OCI-LY1 (cell line): ENCODE measurements at regions not wholly inside any gene's neighbourhood (a gene's known extent, or its start where the extent isn't known, plus 50 kb on each side); places are given as distances from the start of the nearest gene placed in this dataset.

Experiments
- H2AFZ ChIP-seq: fragments of 200-600 bp; sonication (generic), shearing (Covaris generic); 2 replicates; pipeline ENCODE4 v1.6.0; 2014; ENCODE audit warnings: antibody characterized with exemption, mild to moderate bottlenecking, low read length
- H3F3A ChIP-seq: fragments of 200-600 bp; sonication (generic), shearing (Covaris generic); 2 replicates; pipeline ENCODE4 v1.6.0; 2014; ENCODE audit warnings: mild to moderate bottlenecking, antibody characterized with exemption, low read length, moderate library complexity; ENCODE audit not compliant: insufficient read depth
- H3K27ac ChIP-seq: fragments of 200-600 bp; sonication (generic); 2 replicates; pipeline ENCODE4 v1.5.1; 2014; ENCODE audit warnings: low read length, mixed run types, mild to moderate bottlenecking, low read depth; ENCODE audit not compliant: poor library complexity, severe bottlenecking
- H3K27me3 ChIP-seq: fragments of 200-600 bp; sonication (generic); 2 replicates; pipeline ENCODE4 v1.6.0; 2014; ENCODE audit warnings: antibody characterized with exemption, mild to moderate bottlenecking, low read length, moderate library complexity; ENCODE audit not compliant: insufficient read depth
- H3K36me3 ChIP-seq: fragments of 200-600 bp; sonication (generic); 2 replicates; pipeline ENCODE4 v1.6.1; 2014; ENCODE audit warnings: mild to moderate bottlenecking, antibody characterized with exemption, low read length, moderate library complexity, mixed read lengths; ENCODE audit not compliant: insufficient read depth
- H3K4me1 ChIP-seq: fragments of 200-600 bp; sonication (generic); 2 replicates; pipeline ENCODE4 v1.5.1; 2014; ENCODE audit warnings: mild to moderate bottlenecking, low read length, moderate library complexity; ENCODE audit not compliant: insufficient read depth, severe bottlenecking
- H3K4me2 ChIP-seq: fragments of 200-600 bp; sonication (generic), shearing (Covaris generic); 2 replicates; pipeline ENCODE4 v1.6.1; 2014; ENCODE audit warnings: low read length
- H3K4me3 ChIP-seq: fragments of 200-600 bp; sonication (generic); 2 replicates; pipeline ENCODE4 v1.5.1; 2014; ENCODE audit warnings: low read length, low read depth, mild to moderate bottlenecking, mixed read lengths; ENCODE audit not compliant: poor library complexity, severe bottlenecking
- H3K79me2 ChIP-seq: fragments of 200-600 bp; shearing (Covaris generic); 2 replicates; pipeline ENCODE4 v1.6.1; 2016; ENCODE audit warnings: mixed run types, low read length, mixed read lengths; ENCODE audit not compliant: insufficient read depth
- H3K9ac ChIP-seq: fragments of 200-600 bp; sonication (generic), shearing (Covaris generic); 2 replicates; pipeline ENCODE4 v1.6.1; 2014; ENCODE audit warnings: mild to moderate bottlenecking, low read length, mixed read lengths
- H3K9me2 ChIP-seq: fragments of 200-600 bp; sonication (generic), shearing (Covaris generic); 2 replicates; pipeline ENCODE4 v1.6.1; 2014; ENCODE audit warnings: low read depth, mild to moderate bottlenecking, low read length, mixed read lengths
- H3K9me3 ChIP-seq: fragments of 200-600 bp; shearing (Covaris generic); 2 replicates; pipeline ENCODE4 v1.6.1; 2014; ENCODE audit warnings: low read length, mixed read lengths
- H4K20me1 ChIP-seq: fragments of 200-600 bp; sonication (generic), shearing (Covaris generic); 2 replicates; pipeline ENCODE4 v1.6.0; 2016; ENCODE audit warnings: mild to moderate bottlenecking, low read length; ENCODE audit not compliant: insufficient read depth
- CTCF ChIP-seq: fragments of 200-600 bp; sonication (generic), shearing (Covaris generic); IDR thresholded peaks from 2 replicates; pipeline ENCODE4 v1.5.1; 2017; ENCODE audit warnings: mild to moderate bottlenecking, antibody characterized with exemption, low read length, moderate library complexity, mixed read lengths
- EZH2 ChIP-seq: fragments of 200-600 bp; sonication (generic), shearing (Covaris generic); IDR thresholded peaks from 2 replicates; pipeline ENCODE4 v1.8.0; 2017; ENCODE audit warnings: borderline replicate concordance, mixed run types, mild to moderate bottlenecking, antibody characterized with exemption, low read length, moderate library complexity, mixed read lengths

- H3K36me3 ChIP-seq = no peaks in the 10 kb centered on the region
- H3K79me2 ChIP-seq = no peaks in the 10 kb centered on the region
- H3K9me3 ChIP-seq = no peaks in the 10 kb centered on the region
- H3K4me3 ChIP-seq = no peak overlapping the region
- H3K27me3 ChIP-seq = no peaks in the 10 kb centered on the region
- H4K20me1 ChIP-seq = no peaks in the 10 kb centered on the region
- no peaks in the 10 kb centered on the region for H3F3A ChIP-seq
- H3K9ac ChIP-seq = no peak overlapping the region
- no peak for TF ChIP-seq CTCF
- TF ChIP-seq EZH2 = no peak
- no peak overlapping the region for H3K27ac ChIP-seq
- H3K9me2 ChIP-seq = no peaks in the 10 kb centered on the region
- no peaks in the 10 kb centered on the region for H3K4me1 ChIP-seq
- no peak overlapping the region for H2AFZ ChIP-seq
- no peak overlapping the region for H3K4me2 ChIP-seq
These were observed 326.9 kb upstream of the MIR17HG start for GRCh38 chr13:91020461-91021034.

- no peak overlapping the region for H3K27ac ChIP-seq
- no peak overlapping the region for H3K9ac ChIP-seq
- TF ChIP-seq EZH2 (no peak), CTCF (no peak)
- H3K36me3 ChIP-seq = no peaks in the 10 kb centered on the region
- no peak overlapping the region for H3K4me3 ChIP-seq
- H3K79me2 ChIP-seq = no peaks in the 10 kb centered on the region
- H3F3A ChIP-seq = no peaks in the 10 kb centered on the region
- H3K9me2 ChIP-seq = no peaks in the 10 kb centered on the region
- H2AFZ ChIP-seq = no peak overlapping the region
- H4K20me1 ChIP-seq = no peaks in the 10 kb centered on the region
- no peaks in the 10 kb centered on the region for H3K9me3 ChIP-seq
- no peak overlapping the region for H3K4me2 ChIP-seq
- no peaks in the 10 kb centered on the region for H3K4me1 ChIP-seq
- no peaks in the 10 kb centered on the region for H3K27me3 ChIP-seq
These were observed 323.2 kb upstream of the MIR17HG start for GRCh38 chr13:91024157-91024792.

- H3K9me2 ChIP-seq = no peaks in the 10 kb centered on the region
These were observed 322.0 kb upstream of the MIR17HG start for GRCh38 chr13:91025442-91025841.

More at GRCh38 chr13:91025442-91025841, 322.0 kb upstream of the MIR17HG start:
- Histone ChIP-seq H2AFZ (no peak overlapping the region), H3K4me2 (no peak overlapping the region), H3K36me3 (no peaks in the 10 kb centered on the region), H3K27me3 (no peaks in the 10 kb centered on the region), H3K27ac (no peak overlapping the region), H4K20me1 (no peaks in the 10 kb centered on the region), H3K9me3 (no peaks in the 10 kb centered on the region), H3K4me1 (no peaks in the 10 kb centered on the region), H3K79me2 (no peaks in the 10 kb centered on the region), H3F3A (no peaks in the 10 kb centered on the region), H3K9ac (no peak overlapping the region), H3K4me3 (no peak overlapping the region)
- TF ChIP-seq CTCF = no peak
- TF ChIP-seq EZH2 = no peak
